OCI-LY3 (cell line): ENCODE measurements at regions not wholly inside any gene's neighbourhood (a gene's known extent, or its start where the extent isn't known, plus 50 kb on each side); places are given as distances from the start of the nearest gene placed in this dataset.

Source experiments
- EZH2phosphoT487 ChIP-seq: fragments of 200-600 bp; shearing (Covaris generic); IDR thresholded peaks from 2 replicates; pipeline ENCODE4 v1.6.1; 2018; ENCODE audit warnings: antibody characterized with exemption, mixed run types, low read depth
- TF ChIP-seq, protein P1 (sequence below): fragments of 200-600, 300-600 bp; sonication (generic); IDR thresholded peaks from 2 replicates; pipeline ENCODE4 v1.5.1; 2014; ENCODE audit warnings: antibody characterized with exemption, low read length, low read depth

DNA sequence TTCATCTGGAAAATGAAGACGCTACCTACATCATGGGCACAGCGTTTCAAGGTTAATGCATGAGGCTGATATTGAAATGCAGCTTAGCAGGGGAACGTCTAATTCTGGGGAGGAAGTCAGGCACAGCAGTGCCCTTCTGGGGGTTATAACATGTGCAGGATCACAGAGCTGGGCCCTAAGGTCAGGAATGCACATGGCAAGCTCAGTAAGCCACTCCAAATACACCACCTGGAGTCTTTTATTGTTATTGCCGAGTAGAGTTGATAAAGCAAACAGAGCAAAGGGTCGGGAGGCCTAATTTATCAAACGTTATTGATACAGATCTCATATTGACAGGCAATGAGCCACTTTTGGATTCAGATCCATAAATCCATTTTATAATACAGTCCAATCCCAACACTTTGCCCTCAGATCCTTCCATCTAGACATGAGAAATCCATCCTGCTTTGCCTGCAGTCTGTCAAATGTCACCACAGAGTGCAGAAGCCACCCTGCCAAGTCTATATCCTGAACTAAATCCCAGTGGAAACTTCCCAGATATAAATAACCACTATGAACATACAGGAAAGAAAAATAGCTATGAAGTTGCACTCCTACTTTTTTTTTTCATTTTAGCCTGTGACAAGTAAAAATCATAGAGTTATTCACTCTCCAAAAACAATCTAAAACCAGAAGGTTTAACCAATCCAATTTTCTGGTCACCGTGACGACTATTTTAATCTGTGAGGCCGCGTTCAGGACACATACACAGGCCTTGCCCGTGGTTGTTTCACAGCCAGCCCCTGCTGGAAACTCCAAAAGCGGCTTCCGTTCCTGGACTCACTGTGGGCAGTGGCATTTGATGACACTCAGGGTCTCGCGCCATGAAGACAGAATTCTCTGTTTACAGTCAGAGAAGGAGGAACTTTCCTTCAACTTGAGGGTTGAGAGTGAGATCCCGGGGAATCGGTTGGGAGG, 335.4 kb downstream of the DHX15 start:
- no peak for TF ChIP-seq EZH2phosphoT487
- TF ChIP-seq, protein P1, sequence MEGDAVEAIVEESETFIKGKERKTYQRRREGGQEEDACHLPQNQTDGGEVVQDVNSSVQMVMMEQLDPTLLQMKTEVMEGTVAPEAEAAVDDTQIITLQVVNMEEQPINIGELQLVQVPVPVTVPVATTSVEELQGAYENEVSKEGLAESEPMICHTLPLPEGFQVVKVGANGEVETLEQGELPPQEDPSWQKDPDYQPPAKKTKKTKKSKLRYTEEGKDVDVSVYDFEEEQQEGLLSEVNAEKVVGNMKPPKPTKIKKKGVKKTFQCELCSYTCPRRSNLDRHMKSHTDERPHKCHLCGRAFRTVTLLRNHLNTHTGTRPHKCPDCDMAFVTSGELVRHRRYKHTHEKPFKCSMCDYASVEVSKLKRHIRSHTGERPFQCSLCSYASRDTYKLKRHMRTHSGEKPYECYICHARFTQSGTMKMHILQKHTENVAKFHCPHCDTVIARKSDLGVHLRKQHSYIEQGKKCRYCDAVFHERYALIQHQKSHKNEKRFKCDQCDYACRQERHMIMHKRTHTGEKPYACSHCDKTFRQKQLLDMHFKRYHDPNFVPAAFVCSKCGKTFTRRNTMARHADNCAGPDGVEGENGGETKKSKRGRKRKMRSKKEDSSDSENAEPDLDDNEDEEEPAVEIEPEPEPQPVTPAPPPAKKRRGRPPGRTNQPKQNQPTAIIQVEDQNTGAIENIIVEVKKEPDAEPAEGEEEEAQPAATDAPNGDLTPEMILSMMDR: no peak
